CD4-positive, alpha-beta T cell (primary cell): ENCODE measurements at regions not wholly inside any gene's neighbourhood (a gene's known extent, or its start where the extent isn't known, plus 50 kb on each side); places are given as distances from the start of the nearest gene placed in this dataset.

ENCODE experiments used
- ATAC-seq: fragments of 200-7000 bp; cut with Tn5 transposase; one replicate; pipeline ENCODE4 v1.10.0; 2022; ENCODE audit warnings: mild to moderate bottlenecking; ENCODE audit not compliant: poor library complexity
- CTCF ChIA-PET: fragments of 350-600 bp; sonication (Branson Sonifier 250); formaldehyde crosslinking; loops from one replicate; lab custom pipeline; 2021; ENCODE audit warnings: antibody characterized with exemption, inconsistent platforms; lab: Charles Lee
- POLR2A ChIA-PET: fragments of 350-600 bp; sonication (Branson Sonifier 250); formaldehyde crosslinking; loops from one replicate; lab custom pipeline; 2021; ENCODE audit warnings: antibody characterized with exemption, inconsistent platforms; lab: Charles Lee
- DNase-seq, 14 experiments: peaks; one replicate each; pipeline ENCODE4 v3.0.0-alpha.2; 2013 to 2020; ENCODE audit warnings: mixed read lengths in 2 of 14
- H3K27ac ChIP-seq, 2 donors: one replicate each; pipeline versions ENCODE4 v1.5.1 to v1.7.0; 2013; ENCODE audit warnings: low read length in 2 of 2, low read depth in 1 of 2, mild to moderate bottlenecking in 1 of 2
- H3K27me3 ChIP-seq, 2 experiments: 1 replicate in 1 of 2; 2 replicates in 1 of 2; pipeline versions ENCODE4 v1.6.1 to v1.7.0; 2013; ENCODE audit warnings: low read length in 2 of 2, control low read depth in 1 of 2, mild to moderate bottlenecking in 1 of 2, moderate library complexity in 1 of 2; ENCODE audit not compliant: insufficient read depth in 2 of 2, control insufficient read depth in 1 of 2
- H3K36me3 ChIP-seq: one replicate; pipeline ENCODE4 v1.6.1; 2013; ENCODE audit warnings: low read length, control low read depth; ENCODE audit not compliant: insufficient read depth
- H3K4me1 ChIP-seq: one replicate; pipeline ENCODE4 v1.6.1; 2013; ENCODE audit warnings: low read length, control low read depth; ENCODE audit not compliant: insufficient read depth
- H3K4me3 ChIP-seq: one replicate; pipeline ENCODE4 v1.5.1; 2013; ENCODE audit warnings: mild to moderate bottlenecking, low read length, moderate library complexity
- H3K9me3 ChIP-seq, 2 experiments: 1 replicate in 1 of 2; 2 replicates in 1 of 2; pipeline versions ENCODE4 v1.6.1 to v1.7.0; 2013; ENCODE audit warnings: low read length in 2 of 2, mild to moderate bottlenecking in 2 of 2, control low read depth in 1 of 2, moderate library complexity in 1 of 2; ENCODE audit not compliant: control insufficient read depth in 1 of 2, insufficient read depth in 1 of 2
- H3K27ac Mint-ChIP-seq: one replicate; pipeline ENCODE4 v1.8.0; 2020; ENCODE audit warnings: mixed read lengths
- H3K27me3 Mint-ChIP-seq: one replicate; pipeline ENCODE4 v1.8.0; 2021; ENCODE audit warnings: mixed read lengths
- H3K36me3 Mint-ChIP-seq: one replicate; pipeline ENCODE4 v1.8.0; 2021; ENCODE audit warnings: low read depth, mixed read lengths
- H3K4me1 Mint-ChIP-seq: one replicate; pipeline ENCODE4 v1.8.0; 2021; ENCODE audit warnings: low read depth, mixed read lengths
- H3K4me3 Mint-ChIP-seq: one replicate; pipeline ENCODE4 v1.8.0; 2020; ENCODE audit warnings: mild to moderate bottlenecking, mixed read lengths
- H3K9me3 Mint-ChIP-seq: one replicate; pipeline ENCODE4 v1.8.0; 2020; ENCODE audit warnings: mixed read lengths
- CTCF ChIP-seq: fragments of 200-600 bp; IDR thresholded peaks from one replicate; pipeline ENCODE4 v1.8.0; 2022; ENCODE audit warnings: antibody characterized with exemption, mild to moderate bottlenecking
- intact Hi-C, 2 experiments: fragments of 100-400 bp; cut with DNase I in 1 of 2; cut with micrococcal nuclease in 1 of 2; formaldehyde crosslinking; loops; one replicate each; pipeline versions ENCODE4 v1.15.1 to v1.9.0; 2023 to 2025; cut with DNase I, micrococcal nuclease

GRCh38 chr18:22663378-22663777, 245.7 kb upstream of the CTAGE1 start:
- POLR2A ChIA-PET: no interaction called here
- no peak for TF ChIP-seq CTCF
- H3K4me1 Mint-ChIP-seq: no peaks in the 10 kb centered on the region
- ATAC-seq (no peak), DNase-seq (no peak)
- intact Hi-C loops: no loop called here
- peaks cover 7% of the 10 kb centered on the region for H3K27me3 Mint-ChIP-seq
- no peaks in the 10 kb centered on the region for H3K36me3 Mint-ChIP-seq
- peaks cover 0 to 4% of the 10 kb centered on the region in 2 experiments for H3K27me3 ChIP-seq
- H3K9me3 ChIP-seq: no peaks in the 10 kb centered on the region
- H3K9me3 Mint-ChIP-seq: peaks cover 28% of the 10 kb centered on the region
- CTCF ChIA-PET: no interaction called here
- no peaks in the 10 kb centered on the region for H3K4me1 ChIP-seq
- H3K4me3 Mint-ChIP-seq: no peak overlapping the region
- no peak overlapping the region for H3K27ac Mint-ChIP-seq
- no peak overlapping the region for H3K27ac ChIP-seq
- H3K4me3 ChIP-seq: no peak overlapping the region
- no peaks in the 10 kb centered on the region for H3K36me3 ChIP-seq

- TF ChIP-seq CTCF: no peak
- H3K9me3 Mint-ChIP-seq: peaks cover 19% of the 10 kb centered on the region
- no peak overlapping the region for H3K27ac Mint-ChIP-seq
- peaks cover 16% of the 10 kb centered on the region for H3K27me3 Mint-ChIP-seq
- H3K4me3 Mint-ChIP-seq: no peak overlapping the region
- Histone ChIP-seq H3K36me3 (no peaks in the 10 kb centered on the region), H3K9me3 (no peaks in the 10 kb centered on the region), H3K4me3 (no peak overlapping the region), H3K4me1 (no peaks in the 10 kb centered on the region), H3K27me3 (peaks cover 4% of the 10 kb centered on the region in 2 experiments), H3K27ac (no peak overlapping the region)
- intact Hi-C loops: no loop called here
- DNase-seq (no peak), ATAC-seq (no peak)
- CTCF ChIA-PET: no interaction called here
- POLR2A ChIA-PET: no interaction called here
- H3K4me1 Mint-ChIP-seq: no peaks in the 10 kb centered on the region
- no peaks in the 10 kb centered on the region for H3K36me3 Mint-ChIP-seq
Measured at GRCh38 chr18:22666411-22666940, 248.8 kb upstream of the CTAGE1 start.

GRCh38 chr18:22667156-22667555, 249.4 kb upstream of the CTAGE1 start:
- no peaks in the 10 kb centered on the region for H3K9me3 ChIP-seq
- no peaks in the 10 kb centered on the region for H3K4me1 Mint-ChIP-seq
- H3K27me3 Mint-ChIP-seq: peaks cover 16% of the 10 kb centered on the region
- no peaks in the 10 kb centered on the region for H3K36me3 Mint-ChIP-seq
- H3K27ac ChIP-seq: no peak overlapping the region
- DNase-seq (no peak), ATAC-seq (no peak)
- no peak overlapping the region for H3K4me3 Mint-ChIP-seq
- intact Hi-C loops: no loop called here
- CTCF ChIA-PET: no interaction called here
- H3K4me1 ChIP-seq: no peaks in the 10 kb centered on the region
- POLR2A ChIA-PET: no interaction called here
- no peak overlapping the region for H3K27ac Mint-ChIP-seq
- no peak for TF ChIP-seq CTCF
- H3K9me3 Mint-ChIP-seq: peaks cover 19% of the 10 kb centered on the region
- H3K27me3 ChIP-seq: peaks cover 4% of the 10 kb centered on the region in 2 experiments
- no peak overlapping the region for H3K4me3 ChIP-seq
- no peaks in the 10 kb centered on the region for H3K36me3 ChIP-seq
